SK-N-SH treated with all-trans-retinoic acid at 6 μM for 48 hours (cell line): ENCODE measurements at regions not wholly inside any gene's neighbourhood (a gene's known extent, or its start where the extent isn't known, plus 50 kb on each side); places are given as distances from the start of the nearest gene placed in this dataset.

Experiments used
- ATAC-seq: fragments of 200-7000 bp; cut with Tn5 transposase; 3 replicates; pipeline ENCODE4 v1.9.1; 2020; ENCODE audit warnings: mild to moderate bottlenecking, moderate library complexity
- ARNTL ChIP-seq: fragments of 450-650 bp; formaldehyde crosslinking; IDR thresholded peaks from 2 replicates; pipeline ENCODE4 v1.5.0; 2020; ENCODE audit warnings: low read depth, mild to moderate bottlenecking, moderate library complexity, borderline replicate concordance
- BACH2 ChIP-seq: fragments of 250-450 bp; sonication (Bioruptor Pico); IDR thresholded peaks from 2 replicates; pipeline ENCODE4 v1.9.0; 2021; ENCODE audit warnings: mild to moderate bottlenecking, borderline replicate concordance
- CREB5 ChIP-seq: fragments of 250-450 bp; sonication (Bioruptor Pico); IDR thresholded peaks from 2 replicates; pipeline ENCODE4 v1.5.1; 2020; ENCODE audit warnings: low read depth, mild to moderate bottlenecking, moderate library complexity
- CSDC2 ChIP-seq: fragments of 250-450 bp; sonication (Bioruptor Pico); IDR thresholded peaks from 2 replicates; pipeline ENCODE4 v1.5.0; 2020; ENCODE audit warnings: mild to moderate bottlenecking, moderate library complexity
- CSRNP3 ChIP-seq: fragments of 250-450 bp; sonication (Bioruptor Pico); IDR thresholded peaks from 2 replicates; pipeline ENCODE4 v1.5.1; 2021; ENCODE audit warnings: mild to moderate bottlenecking, moderate library complexity
- ESRRG ChIP-seq: fragments of 250-450 bp; sonication (Bioruptor Pico); IDR thresholded peaks from 2 replicates; pipeline ENCODE4 v1.6.1; 2021; ENCODE audit warnings: mild to moderate bottlenecking
- GLIS3 ChIP-seq: fragments of 250-450 bp; sonication (Bioruptor Pico); IDR thresholded peaks from 2 replicates; pipeline ENCODE4 v1.5.0; 2020; ENCODE audit warnings: mild to moderate bottlenecking, moderate library complexity
- POU6F1 ChIP-seq: fragments of 250-450 bp; sonication (Bioruptor Pico); IDR thresholded peaks from 2 replicates; pipeline ENCODE4 v1.8.0; 2021; ENCODE audit warnings: low read depth, mild to moderate bottlenecking, moderate library complexity, borderline replicate concordance
- PPARA ChIP-seq: fragments of 250-450 bp; sonication (Bioruptor Pico); IDR thresholded peaks from 2 replicates; pipeline ENCODE4 v1.5.0; 2020; ENCODE audit warnings: mild to moderate bottlenecking, borderline replicate concordance
- RARB ChIP-seq: fragments of 250-450 bp; sonication (Bioruptor Pico); IDR thresholded peaks from 2 replicates; pipeline ENCODE4 v1.8.0; 2021; ENCODE audit warnings: mild to moderate bottlenecking, moderate library complexity
- SNAI2 ChIP-seq: fragments of 250-450 bp; sonication (Bioruptor Pico); IDR thresholded peaks from 2 replicates; pipeline ENCODE4 v1.5.0; 2020; ENCODE audit warnings: mild to moderate bottlenecking, moderate library complexity
- TCF4 ChIP-seq: fragments of 250-450 bp; sonication (Bioruptor Pico); IDR thresholded peaks from 2 replicates; pipeline ENCODE4 v1.8.0; 2021; ENCODE audit warnings: mild to moderate bottlenecking, moderate library complexity, borderline replicate concordance
- TOX ChIP-seq: fragments of 250-450 bp; sonication (Bioruptor Pico); IDR thresholded peaks from 2 replicates; pipeline ENCODE4 v1.8.0; 2021; ENCODE audit warnings: mild to moderate bottlenecking, moderate library complexity, borderline replicate concordance
- TSHZ2 ChIP-seq: fragments of 250-450 bp; sonication (Bioruptor Pico); IDR thresholded peaks from 2 replicates; pipeline ENCODE4 v1.5.0; 2020; ENCODE audit warnings: mild to moderate bottlenecking, moderate library complexity
- ZC3H10 ChIP-seq: fragments of 250-450 bp; sonication (Bioruptor Pico); IDR thresholded peaks from 2 replicates; pipeline ENCODE4 v1.5.1; 2021; ENCODE audit warnings: mild to moderate bottlenecking, moderate library complexity
- ZFP3 ChIP-seq: fragments of 250-450 bp; sonication (Bioruptor Pico); IDR thresholded peaks from 2 replicates; pipeline ENCODE4 v1.5.0; 2020; ENCODE audit warnings: mild to moderate bottlenecking, moderate library complexity
- ZFP30 ChIP-seq: fragments of 450-650 bp; formaldehyde crosslinking; IDR thresholded peaks from 2 replicates; pipeline ENCODE4 v1.5.0; 2022; ENCODE audit warnings: mild to moderate bottlenecking, moderate library complexity
- ZNF565 ChIP-seq: fragments of 450-650 bp; formaldehyde crosslinking; conservative IDR thresholded peaks from 2 replicates; pipeline ENCODE4 v1.5.0; 2020; ENCODE audit warnings: low read depth, mild to moderate bottlenecking, moderate library complexity
- ZNF70 ChIP-seq: fragments of 450-650 bp; formaldehyde crosslinking; IDR thresholded peaks from 2 replicates; pipeline ENCODE4 v1.5.0; 2020; ENCODE audit warnings: mild to moderate bottlenecking, moderate library complexity
- ZNF8 ChIP-seq: fragments of 450-650 bp; formaldehyde crosslinking; IDR thresholded peaks from 2 replicates; pipeline ENCODE4 v1.5.0; 2020; ENCODE audit warnings: mild to moderate bottlenecking, moderate library complexity

DNA sequence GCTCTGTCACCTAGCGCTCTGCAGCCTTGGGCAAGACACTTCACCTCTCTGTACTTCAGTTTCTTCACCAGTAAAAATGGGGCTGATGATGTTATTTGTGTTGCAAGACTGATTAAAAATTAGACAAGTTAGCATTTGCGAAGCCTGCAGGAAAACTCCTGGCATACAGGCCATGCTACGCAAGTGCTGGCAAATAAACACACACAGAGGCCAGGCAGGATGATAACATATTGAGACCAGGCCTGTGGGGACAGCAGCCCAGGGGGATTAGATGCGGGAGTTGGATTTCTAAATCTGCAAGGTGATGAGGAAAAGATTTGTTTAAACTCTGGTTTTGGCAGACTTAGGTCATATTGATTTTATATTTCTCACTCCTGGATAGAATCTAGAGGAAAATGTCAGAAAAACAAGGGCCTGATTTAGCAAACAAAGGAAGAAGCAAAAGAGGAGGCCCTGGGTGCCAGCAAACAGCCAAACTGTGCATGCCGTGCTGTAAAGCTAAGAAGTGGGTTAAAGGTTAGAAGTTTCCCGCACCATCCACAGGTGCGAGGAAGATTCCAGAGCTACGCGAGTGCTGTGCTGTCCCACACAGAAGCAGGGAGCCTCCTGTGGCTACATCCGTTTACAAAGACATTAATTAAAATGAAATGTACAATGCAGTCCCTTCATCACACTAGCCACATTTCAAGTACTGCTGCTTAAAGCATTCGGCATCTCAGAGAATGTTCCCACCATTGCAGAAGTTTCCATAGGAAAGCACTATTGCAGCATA is 532.2 kb downstream of the NPHP4 start:
- no peak for TF ChIP-seq TCF4 (CRISPR knock-in tag)
- no peak for TF ChIP-seq PPARA (CRISPR knock-in tag)
- TF ChIP-seq ZNF565 (CRISPR knock-in tag): no peak
- TF ChIP-seq TSHZ2 (CRISPR knock-in tag): no peak
- TF ChIP-seq POU6F1 (CRISPR knock-in tag): no peak
- TF ChIP-seq ESRRG (CRISPR knock-in tag): no peak
- no peak for TF ChIP-seq ZNF8 (CRISPR knock-in tag)
- TF ChIP-seq GLIS3: no peak
- TF ChIP-seq CSRNP3: no peak
- no peak for TF ChIP-seq ZFP3
- no peak for TF ChIP-seq CREB5 (CRISPR knock-in tag)
- TF ChIP-seq ZNF70 (CRISPR knock-in tag): no peak
- no peak for TF ChIP-seq BACH2 (CRISPR knock-in tag)
- no peak for ATAC-seq

DNA sequence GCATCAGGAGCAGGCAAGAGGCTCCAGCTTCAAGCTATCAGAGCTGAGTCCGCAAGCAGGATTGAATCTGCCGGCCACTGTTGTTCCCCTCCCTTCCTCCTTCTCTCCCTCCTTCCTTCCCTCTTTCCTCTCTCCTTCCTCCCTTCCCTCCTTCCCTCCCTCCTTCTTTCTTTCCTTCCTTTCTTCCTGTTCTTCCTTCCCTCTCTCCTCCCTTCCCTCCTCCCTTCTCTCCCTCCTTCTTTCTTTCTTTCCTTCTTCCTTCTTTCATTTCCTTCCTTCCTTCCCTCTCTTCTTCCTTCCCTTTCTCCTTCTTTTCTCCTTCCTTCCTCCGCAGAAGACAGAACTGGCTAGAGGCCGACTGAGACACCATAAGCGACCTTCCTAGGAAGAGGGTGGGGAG is 534.0 kb downstream of the NPHP4 start:
- no peak for ATAC-seq
- TF ChIP-seq ZNF8 (CRISPR knock-in tag): no peak
- no peak for TF ChIP-seq CREB5 (CRISPR knock-in tag)
- no peak for TF ChIP-seq CSDC2
- TF ChIP-seq ARNTL (CRISPR knock-in tag): no peak
- no peak for TF ChIP-seq ZFP30 (CRISPR knock-in tag)
- TF ChIP-seq ZC3H10 (CRISPR knock-in tag): no peak
- TF ChIP-seq, all 23 proteins: peak for 0

GRCh38 chr1:5456090-5456811 is 536.0 kb downstream of the NPHP4 start:
- TF ChIP-seq ZFP30 (CRISPR knock-in tag) (no peak), PPARA (CRISPR knock-in tag) (0 out of 2 replicates have a peak, but pooled peaks have one; percentile 44), SNAI2 (CRISPR knock-in tag) (no peak), RARB (no peak), TOX (CRISPR knock-in tag) (no peak), ZC3H10 (CRISPR knock-in tag) (no peak)
- TF ChIP-seq, all 23 proteins: peak for 1
- ATAC-seq: no peak; the same call in 2 of the 3 replicates
